ENCODE measurements at regions not wholly inside any gene's neighbourhood (a gene's known extent, or its start where the extent isn't known, plus 50 kb on each side); places are given as distances from the start of the nearest gene placed in this dataset.
A peak's percentile ranks its signal among the peaks of the same experiment; 100 is the strongest.

GRCh38 chr3:30354972-30355371, 251.4 kb upstream of the TGFBR2 start:
- DNase-seq = peak in 1 of 3 donors; percentile 47

GRCh38 chr3:30355622-30356021, 250.8 kb upstream of the TGFBR2 start:
- DNase-seq = no peak

GRCh38 chr3:30356866-30357753, 249.3 kb upstream of the TGFBR2 start:
- DNase-seq = no peak

GRCh38 chr3:30357897-30358296, 248.5 kb upstream of the TGFBR2 start:
- no peak for DNase-seq

GRCh38 chr3:30358871-30359270, 247.5 kb upstream of the TGFBR2 start:
- DNase-seq = no peak

GRCh38 chr3:30368978-30369377, 237.4 kb upstream of the TGFBR2 start:
- DNase-seq = peak in 1 of 3 donors; percentile 27

- peak in 2 of 3 donors; percentile 9 to 49 for DNase-seq
Observed at GRCh38 chr3:30370681-30371271, 235.6 kb upstream of the TGFBR2 start.

GRCh38 chr3:30372837-30373236, 233.6 kb upstream of the TGFBR2 start:
- peak in 1 of 3 donors; percentile 7 for DNase-seq

GRCh38 chr3:30384546-30385072, 221.8 kb upstream of the TGFBR2 start:
- DNase-seq = no peak

- no peak for DNase-seq
Observed at GRCh38 chr3:30393079-30393478, 213.3 kb upstream of the TGFBR2 start.

GRCh38 chr3:30397030-30397429, 209.4 kb upstream of the TGFBR2 start:
- no peak for DNase-seq

GRCh38 chr3:30399394-30400181, 206.8 kb upstream of the TGFBR2 start:
- DNase-seq = no peak

- DNase-seq = no peak
Observed at GRCh38 chr3:30400926-30401325, 205.5 kb upstream of the TGFBR2 start.

GRCh38 chr3:30401971-30402370, 204.4 kb upstream of the TGFBR2 start:
- peak; percentile 23 to 65 (median 30) for DNase-seq

GRCh38 chr3:30407651-30408050, 198.8 kb upstream of the TGFBR2 start:
- no peak for DNase-seq

GRCh38 chr3:30408105-30408557, 198.3 kb upstream of the TGFBR2 start:
- DNase-seq = no peak

GRCh38 chr3:30418443-30418842, 188.0 kb upstream of the TGFBR2 start:
- DNase-seq = no peak

- DNase-seq = no peak
Observed at GRCh38 chr3:30421266-30421665, 185.1 kb upstream of the TGFBR2 start.

GRCh38 chr3:30426293-30426993, 180.0 kb upstream of the TGFBR2 start:
- peak; percentile 64 to 85 (median 74) for DNase-seq

GRCh38 chr3:30428251-30428650, 178.2 kb upstream of the TGFBR2 start:
- DNase-seq = no peak

- DNase-seq = peak in 2 of 3 donors; percentile 30 to 68
Observed at GRCh38 chr3:30435861-30436331, 170.5 kb upstream of the TGFBR2 start.

Data from muscle of back (tissue), 3 donors.